ENCODE measurements at regions not wholly inside any gene's neighbourhood (a gene's known extent, or its start where the extent isn't known, plus 50 kb on each side); places are given as distances from the start of the nearest gene placed in this dataset.

GRCh38 chr21:30030416-30030815 lies 90.6 kb upstream of the GRIK1 start:
- TF ChIP-seq JUN (IDR thresholded peaks at IDR 0.05; ENCODE audit: borderline replicate concordance, insufficient read depth, insufficient read length, low read depth) = no peak
- no peak for TF ChIP-seq POLR2AphosphoS5 (IDR thresholded peaks at IDR 0.05; ENCODE audit: insufficient read depth, low read depth, low read length)
- TF ChIP-seq EZH2 (IDR thresholded peaks at IDR 0.05; ENCODE audit: borderline replicate concordance, low read depth, low read length, severe bottlenecking) = no peak
- no peak for TF ChIP-seq POLR2A (IDR thresholded peaks at IDR 0.05; ENCODE audit: low read depth, low read length)
- no peak for TF ChIP-seq CTCF (IDR thresholded peaks at IDR 0.05; ENCODE audit: extremely low read depth in 1 of 2, insufficient read depth in 1 of 2, low read depth in 1 of 2, low read length in 2 of 2)
